PC-3 (cell line): ENCODE measurements at regions not wholly inside any gene's neighbourhood (a gene's known extent, or its start where the extent isn't known, plus 50 kb on each side); places are given as distances from the start of the nearest gene placed in this dataset.

Source experiments
- ATAC-seq: fragments of 200-7000 bp; cut with Tn5 transposase; 2 replicates; pipeline ENCODE4 v1.9.1; 2020; ENCODE audit warnings: mild to moderate bottlenecking, moderate library complexity
- BruUV-seq: library from RNA; stranded (reverse); fragments of 400-500 nt; replicated peaks from 2 replicates; lab custom pipeline; 2021; lab: Mats Ljungman, UMichigan
- CTCF ChIA-PET: fragments of 300-600 bp; sonication (Branson Sonifier 250); formaldehyde crosslinking; loops from one replicate; lab custom pipeline; 2022; ENCODE audit warnings: antibody characterized with exemption; lab: Charles Lee
- POLR2A ChIA-PET: fragments of 300-600 bp; sonication (Branson Sonifier 250); formaldehyde crosslinking; loops from one replicate; lab custom pipeline; 2022; ENCODE audit warnings: antibody characterized with exemption; ENCODE audit not compliant: unreplicated experiment; lab: Charles Lee
- DNase-seq: peaks from one replicate; pipeline ENCODE4 v3.0.0-alpha.2; 2015
- H2AFZ ChIP-seq: fragments of 300-600 bp; sonication (generic); 2 replicates; pipeline ENCODE4 v1.6.0; 2016; ENCODE audit warnings: antibody characterized with exemption, low read length
- H3F3A ChIP-seq: fragments of 300-600 bp; sonication (generic); one replicate; pipeline ENCODE4 v1.6.0; 2017; ENCODE audit warnings: antibody characterized with exemption, low read length, control low read depth, mild to moderate bottlenecking; ENCODE audit not compliant: unreplicated experiment
- H3K27ac ChIP-seq: fragments of 300-600 bp; sonication (generic); 2 replicates; pipeline ENCODE4 v1.5.1; 2016; ENCODE audit warnings: mild to moderate bottlenecking, low read length
- H3K27me3 ChIP-seq: fragments of 300-600 bp; sonication (generic); 2 replicates; pipeline ENCODE4 v1.6.1; 2016; ENCODE audit warnings: low read length, mixed read lengths
- H3K36me3 ChIP-seq: fragments of 300-600 bp; sonication (generic); 2 replicates; pipeline ENCODE4 v1.6.1; 2016; ENCODE audit warnings: low read depth, mixed run types, low read length, mixed read lengths
- H3K4me1 ChIP-seq: fragments of 300-600 bp; sonication (generic); 2 replicates; pipeline ENCODE4 v1.5.1; 2016; ENCODE audit warnings: low read length; ENCODE audit not compliant: insufficient read depth
- H3K4me2 ChIP-seq: fragments of 300-600 bp; sonication (generic); 2 replicates; pipeline ENCODE4 v1.6.0; 2016; ENCODE audit warnings: low read length
- H3K4me3 ChIP-seq: fragments of 300-600 bp; sonication (generic); 2 replicates; pipeline ENCODE4 v1.5.1; 2016; ENCODE audit warnings: mild to moderate bottlenecking, low read length, mixed read lengths
- H3K79me2 ChIP-seq: fragments of 300-600 bp; sonication (generic); 2 replicates; pipeline ENCODE4 v1.6.1; 2017; ENCODE audit warnings: low read length, mixed read lengths
- H3K9ac ChIP-seq: fragments of 300-600 bp; sonication (generic); 2 replicates; pipeline ENCODE4 v1.6.0; 2016; ENCODE audit warnings: mild to moderate bottlenecking, low read length
- H3K9me2 ChIP-seq: fragments of 300-600 bp; sonication (generic); replicated peaks from 2 replicates; pipeline ENCODE4 v1.6.1; 2016; ENCODE audit warnings: mixed run types, low read length, mixed read lengths
- H3K9me3 ChIP-seq: fragments of 300-600 bp; sonication (generic); 2 replicates; pipeline ENCODE4 v1.6.1; 2016; ENCODE audit warnings: low read length, mixed read lengths
- H4K20me1 ChIP-seq: fragments of 300-600 bp; sonication (generic); 2 replicates; pipeline ENCODE4 v1.6.1; 2016; ENCODE audit warnings: low read length, mixed read lengths
- EZH2 ChIP-seq: fragments of 300-600 bp; sonication (generic); IDR thresholded peaks from one replicate; pipeline ENCODE4 v1.6.1; 2017; ENCODE audit warnings: antibody characterized with exemption, mild to moderate bottlenecking, low read length; ENCODE audit not compliant: unreplicated experiment
- EZH2phosphoT487 ChIP-seq: fragments of 300-600 bp; sonication (generic); IDR thresholded peaks from 2 replicates; pipeline ENCODE4 v1.6.1; 2018; ENCODE audit warnings: mild to moderate bottlenecking, antibody characterized with exemption, low read length, borderline replicate concordance
- intact Hi-C: fragments of 100-400 bp; cut with micrococcal nuclease; formaldehyde crosslinking; loops from 2 replicates; pipeline ENCODE4 v1.9.0; 2023
- TF ChIP-seq, protein P1 (sequence below): fragments of 300-600 bp; sonication (generic); conservative IDR thresholded peaks from 2 replicates; pipeline ENCODE4 v1.5.1; 2017; ENCODE audit warnings: antibody characterized with exemption, low read depth, mild to moderate bottlenecking, low read length

DNA sequence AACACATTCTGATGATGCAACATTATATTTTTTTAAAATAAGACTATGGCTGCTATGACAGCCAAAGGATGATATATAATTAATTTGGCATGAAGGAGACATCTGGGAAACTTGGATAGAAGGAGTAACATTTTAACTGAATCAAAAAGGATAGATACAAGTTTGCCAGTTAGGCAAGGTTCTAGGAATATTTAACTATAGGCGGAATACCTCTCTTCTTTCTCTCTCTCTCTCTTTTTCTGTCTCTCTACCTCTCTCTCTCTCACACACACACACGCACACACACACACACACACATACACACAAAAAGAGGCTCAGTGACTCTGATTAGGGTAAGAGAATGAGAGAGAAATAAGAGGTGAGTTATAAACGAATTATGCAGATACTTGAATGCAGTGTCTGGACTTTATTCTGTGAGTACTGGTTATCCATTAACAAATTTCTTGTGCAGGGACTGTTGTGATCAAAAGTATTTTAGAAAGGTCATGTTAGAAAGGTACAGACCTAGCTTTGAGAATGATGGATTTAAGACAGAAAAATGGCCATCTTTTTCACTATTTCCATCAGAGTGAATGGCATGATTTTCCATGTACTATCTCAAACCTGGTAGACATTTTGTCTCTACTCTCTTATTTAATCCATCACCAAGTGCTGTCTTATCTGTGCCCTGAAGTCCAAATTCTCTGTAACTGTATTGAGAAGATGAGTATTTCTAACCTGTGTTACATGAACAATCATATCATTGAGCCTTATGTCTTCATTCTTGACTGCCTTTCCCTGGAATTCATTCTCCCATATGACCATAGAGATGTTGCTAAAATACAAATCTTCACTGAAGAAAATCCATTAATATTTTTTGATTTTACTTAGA, 1106.9 kb upstream of the ADGRL4 start:
- H3K4me3 ChIP-seq = no peak overlapping the region
- ATAC-seq (no peak), DNase-seq (no peak)
- ChIA-PET CTCF (no interaction called here), POLR2A (no interaction called here)
- no peaks in the 10 kb centered on the region for H3K36me3 ChIP-seq
- H3K9ac ChIP-seq = no peak overlapping the region
- no peaks in the 10 kb centered on the region for H3K79me2 ChIP-seq
- no peaks in the 10 kb centered on the region for H3K4me1 ChIP-seq
- no peaks in the 10 kb centered on the region for H3K9me2 ChIP-seq
- intact Hi-C loops = no loop called here
- H3F3A ChIP-seq = no peaks in the 10 kb centered on the region
- H3K4me2 ChIP-seq = no peak overlapping the region
- H3K27ac ChIP-seq = no peak overlapping the region
- BruUV-seq = no TSS peak
- no peaks in the 10 kb centered on the region for H4K20me1 ChIP-seq
- no peaks in the 10 kb centered on the region for H3K27me3 ChIP-seq
- H3K9me3 ChIP-seq = peaks cover 5% of the 10 kb centered on the region; the same call in 1 of the 2 replicates
- TF ChIP-seq EZH2phosphoT487 (no peak), EZH2 (no peak)
- TF ChIP-seq, protein P1, sequence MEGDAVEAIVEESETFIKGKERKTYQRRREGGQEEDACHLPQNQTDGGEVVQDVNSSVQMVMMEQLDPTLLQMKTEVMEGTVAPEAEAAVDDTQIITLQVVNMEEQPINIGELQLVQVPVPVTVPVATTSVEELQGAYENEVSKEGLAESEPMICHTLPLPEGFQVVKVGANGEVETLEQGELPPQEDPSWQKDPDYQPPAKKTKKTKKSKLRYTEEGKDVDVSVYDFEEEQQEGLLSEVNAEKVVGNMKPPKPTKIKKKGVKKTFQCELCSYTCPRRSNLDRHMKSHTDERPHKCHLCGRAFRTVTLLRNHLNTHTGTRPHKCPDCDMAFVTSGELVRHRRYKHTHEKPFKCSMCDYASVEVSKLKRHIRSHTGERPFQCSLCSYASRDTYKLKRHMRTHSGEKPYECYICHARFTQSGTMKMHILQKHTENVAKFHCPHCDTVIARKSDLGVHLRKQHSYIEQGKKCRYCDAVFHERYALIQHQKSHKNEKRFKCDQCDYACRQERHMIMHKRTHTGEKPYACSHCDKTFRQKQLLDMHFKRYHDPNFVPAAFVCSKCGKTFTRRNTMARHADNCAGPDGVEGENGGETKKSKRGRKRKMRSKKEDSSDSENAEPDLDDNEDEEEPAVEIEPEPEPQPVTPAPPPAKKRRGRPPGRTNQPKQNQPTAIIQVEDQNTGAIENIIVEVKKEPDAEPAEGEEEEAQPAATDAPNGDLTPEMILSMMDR = no peak
- H2AFZ ChIP-seq = no peak overlapping the region

DNA sequence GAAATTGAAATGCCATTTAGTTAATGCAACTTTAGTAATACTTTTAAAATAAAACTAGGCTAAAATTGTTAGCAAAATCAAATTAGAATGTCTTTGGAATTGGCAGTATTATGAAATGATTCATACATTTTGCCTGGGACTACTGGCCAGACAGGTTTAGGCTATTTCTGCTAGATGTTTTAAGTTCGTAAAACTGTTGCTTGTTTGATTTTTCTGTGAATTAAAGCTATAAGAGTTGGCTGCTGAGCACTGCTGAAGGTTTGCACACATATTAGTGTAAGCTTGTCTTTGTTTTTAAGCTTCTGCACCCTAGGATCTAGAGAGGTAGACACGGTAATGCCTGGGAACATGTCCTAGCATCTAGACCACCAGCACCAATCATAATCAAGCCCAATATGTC, 1094.6 kb upstream of the ADGRL4 start:
- no peaks in the 10 kb centered on the region for H3K36me3 ChIP-seq
- ChIA-PET POLR2A (no interaction called here), CTCF (no interaction called here)
- TF ChIP-seq EZH2phosphoT487 (no peak), EZH2 (no peak)
- TF ChIP-seq, protein P1 = no peak
- no TSS peak for BruUV-seq
- H2AFZ ChIP-seq = no peak overlapping the region
- DNase-seq (no peak), ATAC-seq (no peak)
- H4K20me1 ChIP-seq = no peaks in the 10 kb centered on the region
- no peaks in the 10 kb centered on the region for H3F3A ChIP-seq
- H3K9me3 ChIP-seq = peaks cover 8% of the 10 kb centered on the region; the same call in 1 of the 2 replicates
- H3K9me2 ChIP-seq = no peaks in the 10 kb centered on the region
- H3K79me2 ChIP-seq = no peaks in the 10 kb centered on the region
- H3K4me1 ChIP-seq = no peaks in the 10 kb centered on the region
- no peak overlapping the region for H3K9ac ChIP-seq
- no peak overlapping the region for H3K4me2 ChIP-seq
- no peaks in the 10 kb centered on the region for H3K27me3 ChIP-seq
- no peak overlapping the region for H3K4me3 ChIP-seq
- intact Hi-C loops = no loop called here
- no peak overlapping the region for H3K27ac ChIP-seq

DNA sequence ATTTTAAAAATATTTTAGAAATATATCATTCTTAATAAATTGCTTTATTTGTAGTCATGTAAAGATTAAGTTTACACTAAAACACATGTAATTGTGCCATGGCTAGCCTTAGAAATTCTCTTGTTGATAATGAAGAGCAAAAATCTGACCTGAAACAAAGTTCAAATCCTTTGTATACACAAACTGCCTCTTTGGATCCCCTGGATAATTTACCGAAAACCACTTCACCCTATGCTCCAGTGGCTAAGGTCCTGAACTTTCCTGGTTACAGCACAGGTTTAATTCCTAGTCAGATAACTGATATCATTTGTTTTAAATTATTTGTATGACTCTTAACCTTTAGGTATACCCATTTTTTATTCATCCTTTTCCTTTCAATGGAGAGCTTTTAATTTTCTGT, 1093.2 kb upstream of the ADGRL4 start:
- Histone ChIP-seq H3K27ac (no peak overlapping the region), H3K4me2 (no peak overlapping the region), H3K4me1 (no peaks in the 10 kb centered on the region), H3F3A (no peaks in the 10 kb centered on the region), H3K9me3 (peaks cover 8% of the 10 kb centered on the region; the same call in 1 of the 2 replicates), H3K36me3 (no peaks in the 10 kb centered on the region), H2AFZ (no peak overlapping the region), H3K4me3 (no peak overlapping the region), H3K79me2 (no peaks in the 10 kb centered on the region), H3K9me2 (no peaks in the 10 kb centered on the region), H3K9ac (no peak overlapping the region), H3K27me3 (no peaks in the 10 kb centered on the region), H4K20me1 (no peaks in the 10 kb centered on the region)
- CTCF ChIA-PET = no interaction called here
- intact Hi-C loops = no loop called here
- POLR2A ChIA-PET = no interaction called here
- DNase-seq (no peak), ATAC-seq (no peak)
- BruUV-seq = no TSS peak
- no peak for TF ChIP-seq EZH2phosphoT487
